ENCODE measurements at regions not wholly inside any gene's neighbourhood (a gene's known extent, or its start where the extent isn't known, plus 50 kb on each side); places are given as distances from the start of the nearest gene placed in this dataset.
A peak's percentile ranks its signal among the peaks of the same experiment; 100 is the strongest.

- no peak for ATAC-seq
Measured at GRCh38 chr5:24909210-24909609, 264.4 kb upstream of the CDH10 start.

GRCh38 chr5:24906689-24907088, 261.9 kb upstream of the CDH10 start:
- ATAC-seq: no peak
- DNase-seq: no peak
- Histone ChIP-seq H3K4me3 (no peak overlapping the region), H3K36me3 (no peaks in the 10 kb centered on the region), H3K9me3 (no peaks in the 10 kb centered on the region), H3K27me3 (no peaks in the 10 kb centered on the region), H3K4me1 (no peaks in the 10 kb centered on the region), H3K27ac (no peak overlapping the region)
- intact Hi-C loops (cut with DNase I): no loop called here
- TF ChIP-seq CTCF (IDR thresholded peaks at IDR 0.05): no peak

More at GRCh38 chr5:24909210-24909609, 264.4 kb upstream of the CDH10 start:
- H3K4me3 ChIP-seq: no peak overlapping the region
- no peaks in the 10 kb centered on the region for H3K36me3 ChIP-seq
- no peak overlapping the region for H3K27ac ChIP-seq
- intact Hi-C loops (cut with DNase I): no loop called here
- H3K27me3 ChIP-seq: no peaks in the 10 kb centered on the region
- no peak for TF ChIP-seq CTCF (IDR thresholded peaks at IDR 0.05)
- no peaks in the 10 kb centered on the region for H3K9me3 ChIP-seq
- H3K4me1 ChIP-seq: no peaks in the 10 kb centered on the region
- no peak for DNase-seq

- H3K4me3 ChIP-seq: no peak overlapping the region
- ATAC-seq (peak; percentile 22), DNase-seq (no peak)
- no peaks in the 10 kb centered on the region for H3K9me3 ChIP-seq
- no peaks in the 10 kb centered on the region for H3K36me3 ChIP-seq
- H3K27me3 ChIP-seq: no peaks in the 10 kb centered on the region
- no peaks in the 10 kb centered on the region for H3K4me1 ChIP-seq
- intact Hi-C loops (cut with DNase I): no loop called here
- no peak overlapping the region for H3K27ac ChIP-seq
- TF ChIP-seq CTCF (IDR thresholded peaks at IDR 0.05): no peak
Measured at GRCh38 chr5:24904981-24905517, 260.3 kb upstream of the CDH10 start.

- Histone ChIP-seq H3K9me3 (no peaks in the 10 kb centered on the region), H3K4me1 (no peaks in the 10 kb centered on the region), H3K36me3 (no peaks in the 10 kb centered on the region), H3K27me3 (no peaks in the 10 kb centered on the region), H3K27ac (no peak overlapping the region), H3K4me3 (no peak overlapping the region)
- ATAC-seq: no peak
- TF ChIP-seq CTCF (IDR thresholded peaks at IDR 0.05): no peak
- no peak for DNase-seq
- intact Hi-C loops (cut with DNase I): no loop called here
Measured at GRCh38 chr5:24899180-24899579, 254.4 kb upstream of the CDH10 start.

- no peaks in the 10 kb centered on the region for H3K27me3 ChIP-seq
- intact Hi-C loops (cut with DNase I): no loop called here
- no peaks in the 10 kb centered on the region for H3K9me3 ChIP-seq
Measured at GRCh38 chr5:24864244-24864643, 219.5 kb upstream of the CDH10 start.

More at GRCh38 chr5:24864244-24864643, 219.5 kb upstream of the CDH10 start:
- Histone ChIP-seq H3K36me3 (no peaks in the 10 kb centered on the region), H3K4me3 (no peak overlapping the region), H3K27ac (no peak overlapping the region), H3K4me1 (no peaks in the 10 kb centered on the region)
- no peak for TF ChIP-seq CTCF (IDR thresholded peaks at IDR 0.05)
- ATAC-seq: no peak
- DNase-seq: no peak

All from upper lobe of right lung (tissue), 1 donor.